ENCODE measurements at regions not wholly inside any gene's neighbourhood (a gene's known extent, or its start where the extent isn't known, plus 50 kb on each side); places are given as distances from the start of the nearest gene placed in this dataset.

DNA sequence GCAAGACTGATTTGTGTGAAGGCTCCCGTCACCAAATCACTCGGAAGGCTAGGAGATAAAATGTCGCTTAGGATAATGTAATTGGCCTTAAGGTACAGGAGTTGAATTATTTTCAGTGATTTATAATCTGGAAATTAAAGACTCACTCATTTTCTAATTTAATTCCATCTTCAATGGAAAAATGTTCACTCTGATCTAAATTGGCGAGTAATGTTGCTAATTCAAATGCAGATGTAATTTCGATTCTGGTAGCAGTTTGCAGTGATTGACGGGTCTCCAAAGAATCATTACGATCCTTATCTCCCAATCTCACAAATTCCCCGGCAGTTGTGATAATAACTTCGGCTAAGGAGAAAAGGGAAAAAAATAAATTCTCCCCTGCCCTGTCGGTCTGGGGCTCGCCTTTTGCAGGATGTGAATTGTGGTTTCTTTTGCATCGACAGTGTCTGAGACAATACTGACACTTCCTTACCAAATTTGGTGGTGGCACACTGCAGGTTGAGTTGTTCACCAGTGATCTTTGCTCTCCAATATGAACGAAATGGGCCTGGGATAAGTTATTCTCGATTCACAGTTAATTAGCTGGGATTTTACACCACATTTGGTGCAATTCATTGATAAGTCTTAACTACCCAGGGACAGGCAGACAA lies 215.1 kb upstream of the GPR26 start:
- H3K9me3 Mint-ChIP-seq: no peaks in the 10 kb centered on the region
- Histone ChIP-seq H3K4me1 (ENCODE audit: control insufficient read depth, insufficient read depth, low read length, poor library complexity, severe bottlenecking) (no peaks in the 10 kb centered on the region), H3K27ac (ENCODE audit: insufficient read depth, low read length, poor library complexity, severe bottlenecking) (no peak overlapping the region), H3K9me3 (ENCODE audit: control insufficient read depth in 2 of 2, low read length in 2 of 2) (no peaks in the 10 kb centered on the region), H3K27me3 (ENCODE audit: control insufficient read depth, insufficient read depth, low read length) (no peaks in the 10 kb centered on the region), H3K4me3 (ENCODE audit: low read depth, low read length) (no peak overlapping the region), H3K36me3 (ENCODE audit: control insufficient read depth, insufficient read depth, low read length) (no peaks in the 10 kb centered on the region)
- no peaks in the 10 kb centered on the region for H3K36me3 Mint-ChIP-seq
- peaks cover 0 to 2% (median 0%) of the 10 kb centered on the region in 4 donors for H3K4me1 Mint-ChIP-seq
- H3K27me3 Mint-ChIP-seq: peaks cover 4% of the 10 kb centered on the region
- no peak overlapping the region for H3K4me3 Mint-ChIP-seq
- no peak for ATAC-seq (ENCODE audit: low read depth in 2 of 2)
- no peak overlapping the region for H3K27ac Mint-ChIP-seq
- DNase-seq: no peak

DNA sequence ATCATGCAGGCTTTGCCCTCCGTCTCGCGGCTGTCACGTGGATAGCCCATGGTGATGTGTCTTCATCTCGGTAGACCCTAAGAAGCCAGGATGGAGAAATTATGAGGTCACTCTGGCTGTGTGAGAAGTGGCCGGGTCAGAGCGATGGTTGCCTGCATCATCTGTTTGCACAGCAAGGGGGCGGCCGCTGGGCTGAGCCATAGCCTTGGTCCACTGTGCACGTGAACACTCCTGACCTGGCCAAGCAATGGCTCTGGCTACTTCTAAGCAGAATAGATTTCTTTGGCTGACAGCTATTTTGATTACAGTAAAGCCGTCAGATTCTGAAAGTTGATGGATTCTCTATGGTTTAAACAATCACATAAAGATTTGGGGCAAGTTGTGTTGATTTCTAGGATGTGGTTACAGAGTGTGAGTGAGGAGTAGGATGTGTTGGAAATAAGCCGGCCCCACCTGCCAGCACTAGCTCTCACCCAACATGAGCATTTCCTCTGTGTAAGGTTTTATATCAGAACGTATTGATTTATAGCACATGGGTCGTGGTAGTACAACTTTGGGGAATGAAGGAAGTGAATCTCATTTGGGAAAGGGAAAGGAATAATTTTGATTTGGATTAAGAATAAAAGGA lies 214.4 kb upstream of the GPR26 start:
- DNase-seq: no peak
- Histone ChIP-seq H3K9me3 (ENCODE audit: control insufficient read depth in 2 of 2, low read length in 2 of 2) (no peaks in the 10 kb centered on the region), H3K27me3 (ENCODE audit: control insufficient read depth, insufficient read depth, low read length) (no peaks in the 10 kb centered on the region), H3K27ac (ENCODE audit: insufficient read depth, low read length, poor library complexity, severe bottlenecking) (no peak overlapping the region), H3K4me1 (ENCODE audit: control insufficient read depth, insufficient read depth, low read length, poor library complexity, severe bottlenecking) (no peaks in the 10 kb centered on the region), H3K4me3 (ENCODE audit: low read depth, low read length) (no peak overlapping the region), H3K36me3 (ENCODE audit: control insufficient read depth, insufficient read depth, low read length) (no peaks in the 10 kb centered on the region)
- no peaks in the 10 kb centered on the region for H3K9me3 Mint-ChIP-seq
- H3K4me3 Mint-ChIP-seq: no peak overlapping the region
- ATAC-seq (ENCODE audit: low read depth in 2 of 2): no peak
- peaks cover 4% of the 10 kb centered on the region for H3K27me3 Mint-ChIP-seq
- no peak overlapping the region for H3K27ac Mint-ChIP-seq
- H3K36me3 Mint-ChIP-seq: no peaks in the 10 kb centered on the region
- H3K4me1 Mint-ChIP-seq: peaks cover 0 to 2% (median 0%) of the 10 kb centered on the region in 4 donors

DNA sequence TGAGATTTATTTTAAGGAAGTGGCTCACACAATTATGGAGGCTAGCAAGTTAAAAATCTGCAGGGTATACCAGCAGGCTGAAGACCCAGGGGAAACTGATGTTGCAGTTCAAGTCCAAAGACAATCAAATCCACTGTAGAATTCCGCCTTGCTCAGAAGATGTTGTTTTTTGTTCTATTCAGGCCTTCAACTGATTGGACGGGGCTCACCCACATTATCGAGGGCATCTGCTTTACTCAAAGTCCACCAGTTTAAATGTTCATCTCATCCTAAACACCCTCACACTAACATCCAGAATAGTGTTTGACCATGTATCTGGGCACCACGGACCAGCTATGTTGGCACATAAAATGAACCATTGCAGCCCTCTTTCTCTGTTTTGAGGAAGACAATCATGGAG lies 211.2 kb upstream of the GPR26 start:
- Histone ChIP-seq H3K4me3 (ENCODE audit: low read depth, low read length) (no peak overlapping the region), H3K27me3 (ENCODE audit: control insufficient read depth, insufficient read depth, low read length) (no peaks in the 10 kb centered on the region), H3K9me3 (ENCODE audit: control insufficient read depth in 2 of 2, low read length in 2 of 2) (no peaks in the 10 kb centered on the region), H3K4me1 (ENCODE audit: control insufficient read depth, insufficient read depth, low read length, poor library complexity, severe bottlenecking) (no peaks in the 10 kb centered on the region), H3K27ac (ENCODE audit: insufficient read depth, low read length, poor library complexity, severe bottlenecking) (no peak overlapping the region), H3K36me3 (ENCODE audit: control insufficient read depth, insufficient read depth, low read length) (no peaks in the 10 kb centered on the region)
- ATAC-seq (ENCODE audit: low read depth in 2 of 2): no peak
- no peak overlapping the region for H3K27ac Mint-ChIP-seq
- H3K27me3 Mint-ChIP-seq: no peaks in the 10 kb centered on the region
- H3K9me3 Mint-ChIP-seq: peaks cover 0 to 1% (median 0%) of the 10 kb centered on the region in 7 donors
- DNase-seq: no peak
- no peak overlapping the region for H3K4me3 Mint-ChIP-seq
- peaks cover 0 to under 1% (median 0%) of the 10 kb centered on the region in 4 donors for H3K4me1 Mint-ChIP-seq
- no peaks in the 10 kb centered on the region for H3K36me3 Mint-ChIP-seq

DNA sequence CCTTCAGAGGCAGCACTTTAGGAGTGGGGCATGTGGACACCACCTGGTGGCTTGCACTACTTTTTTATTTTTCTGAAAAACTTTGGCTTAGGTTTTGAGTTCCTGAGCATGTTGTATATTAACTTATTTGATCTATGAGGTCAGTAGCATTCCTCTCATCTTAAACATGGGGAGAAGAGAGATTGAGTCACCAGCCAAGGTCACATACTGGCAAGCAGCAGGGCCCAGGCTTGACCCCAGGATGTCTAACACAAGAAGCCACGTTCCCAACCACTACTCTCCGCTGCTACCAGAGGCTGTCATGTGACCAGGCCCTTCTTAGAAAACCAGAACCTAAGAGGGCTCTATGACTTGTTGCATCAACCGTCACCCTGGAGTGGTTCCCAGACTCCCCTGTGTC lies 210.3 kb upstream of the GPR26 start:
- Mint-ChIP-seq H3K4me1 (no peaks in the 10 kb centered on the region), H3K36me3 (no peaks in the 10 kb centered on the region), H3K9me3 (peaks cover 0 to 1% (median 0%) of the 10 kb centered on the region in 7 donors), H3K4me3 (no peak overlapping the region), H3K27me3 (no peaks in the 10 kb centered on the region), H3K27ac (no peak overlapping the region)
- Histone ChIP-seq H3K27ac (ENCODE audit: insufficient read depth, low read length, poor library complexity, severe bottlenecking) (no peak overlapping the region), H3K4me1 (ENCODE audit: control insufficient read depth, insufficient read depth, low read length, poor library complexity, severe bottlenecking) (no peaks in the 10 kb centered on the region), H3K27me3 (ENCODE audit: control insufficient read depth, insufficient read depth, low read length) (no peaks in the 10 kb centered on the region), H3K9me3 (ENCODE audit: control insufficient read depth in 2 of 2, low read length in 2 of 2) (no peaks in the 10 kb centered on the region), H3K4me3 (ENCODE audit: low read depth, low read length) (no peak overlapping the region), H3K36me3 (ENCODE audit: control insufficient read depth, insufficient read depth, low read length) (no peaks in the 10 kb centered on the region)
- ATAC-seq (ENCODE audit: low read depth in 2 of 2) (no peak), DNase-seq (no peak)

DNA sequence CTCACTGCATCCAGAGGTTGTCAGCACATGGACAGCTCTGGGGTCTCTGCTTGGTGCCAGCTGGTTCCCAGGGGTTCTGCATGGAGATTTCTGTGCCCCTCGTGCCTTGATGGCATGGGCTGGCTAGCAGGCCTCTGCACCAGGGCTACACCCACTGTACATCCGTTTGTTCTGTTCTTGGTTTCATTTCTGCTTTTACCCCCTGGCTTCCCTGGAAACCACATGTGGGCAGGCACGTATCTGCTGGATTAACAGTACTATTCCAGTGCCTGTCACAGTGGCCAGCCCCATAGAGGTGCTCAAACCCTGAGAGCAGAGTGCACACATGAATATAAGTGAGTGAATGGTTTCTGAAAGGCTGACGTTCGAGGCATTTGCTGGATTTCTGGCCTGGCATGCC lies 207.2 kb upstream of the GPR26 start:
- ATAC-seq (ENCODE audit: low read depth in 2 of 2): no peak
- Histone ChIP-seq H3K27ac (ENCODE audit: insufficient read depth, low read length, poor library complexity, severe bottlenecking) (no peak overlapping the region), H3K4me3 (ENCODE audit: low read depth, low read length) (no peak overlapping the region), H3K9me3 (ENCODE audit: control insufficient read depth in 2 of 2, low read length in 2 of 2) (no peaks in the 10 kb centered on the region), H3K27me3 (ENCODE audit: control insufficient read depth, insufficient read depth, low read length) (no peaks in the 10 kb centered on the region), H3K36me3 (ENCODE audit: control insufficient read depth, insufficient read depth, low read length) (no peaks in the 10 kb centered on the region), H3K4me1 (ENCODE audit: control insufficient read depth, insufficient read depth, low read length, poor library complexity, severe bottlenecking) (no peaks in the 10 kb centered on the region)
- H3K4me1 Mint-ChIP-seq: no peaks in the 10 kb centered on the region
- H3K27me3 Mint-ChIP-seq: no peaks in the 10 kb centered on the region
- no peak overlapping the region for H3K27ac Mint-ChIP-seq
- peaks cover 0 to 2% (median 0%) of the 10 kb centered on the region in 7 donors for H3K9me3 Mint-ChIP-seq
- H3K36me3 Mint-ChIP-seq: no peaks in the 10 kb centered on the region
- no peak overlapping the region for H3K4me3 Mint-ChIP-seq
- DNase-seq: no peak

DNA sequence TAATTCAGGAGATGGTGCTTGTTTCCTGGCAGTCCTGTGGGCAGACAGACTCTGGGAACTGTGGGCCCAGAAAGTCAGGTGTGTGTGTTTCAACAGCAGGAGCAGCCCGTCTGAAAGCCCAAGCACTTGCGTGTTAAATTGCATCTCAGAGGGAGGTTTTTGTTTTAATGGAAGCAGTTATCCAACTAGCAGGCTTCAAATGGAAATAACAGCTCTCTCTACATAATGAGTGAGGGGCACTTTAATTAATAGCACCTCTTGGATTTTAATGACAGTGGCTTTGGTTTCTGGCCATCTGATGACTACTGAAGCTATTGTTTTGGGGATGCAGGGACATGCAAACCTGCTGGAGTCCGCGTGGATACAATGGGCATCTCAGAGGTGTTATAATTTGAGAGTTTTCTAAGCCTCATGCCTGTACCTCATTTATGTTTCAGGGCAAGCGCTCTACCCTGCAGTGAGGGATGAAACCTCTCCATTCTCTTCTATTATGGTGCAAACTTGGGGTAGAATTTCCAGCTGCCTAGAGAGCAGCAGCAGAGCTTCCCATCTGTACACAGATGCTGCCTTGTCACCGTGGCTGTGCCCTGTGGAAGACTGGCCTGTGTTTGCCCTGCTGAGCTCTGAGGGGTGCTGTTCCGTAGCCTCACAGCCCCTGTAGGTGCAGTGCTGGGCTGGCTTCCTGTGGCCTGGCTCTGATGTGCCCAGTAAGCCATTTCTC lies 206.6 kb upstream of the GPR26 start:
- peaks cover 0 to 2% (median 0%) of the 10 kb centered on the region in 7 donors for H3K9me3 Mint-ChIP-seq
- H3K4me1 Mint-ChIP-seq: no peaks in the 10 kb centered on the region
- H3K27me3 Mint-ChIP-seq: no peaks in the 10 kb centered on the region

DNA sequence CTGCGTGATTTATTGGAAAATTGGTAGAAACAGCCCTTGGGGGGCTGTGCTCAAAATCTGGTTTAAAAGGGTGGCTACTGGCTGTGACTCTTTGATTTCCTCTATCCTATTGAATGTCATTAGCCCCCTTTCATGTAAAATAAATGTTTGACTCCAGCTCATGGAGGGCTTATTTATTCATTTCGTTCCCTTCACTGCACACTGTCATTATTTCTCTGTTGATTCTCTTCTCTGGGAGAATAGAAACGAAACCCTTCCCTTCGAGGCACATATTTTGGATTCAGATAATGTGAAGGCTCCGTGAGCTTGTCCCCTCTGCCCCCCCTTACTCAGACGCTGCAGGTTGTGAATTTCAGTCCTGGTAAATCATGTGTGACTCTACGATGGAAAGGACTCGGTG lies 203.9 kb upstream of the GPR26 start:
- Histone ChIP-seq H3K36me3 (ENCODE audit: control insufficient read depth, insufficient read depth, low read length) (no peaks in the 10 kb centered on the region), H3K27me3 (ENCODE audit: control insufficient read depth, insufficient read depth, low read length) (peaks cover 2% of the 10 kb centered on the region), H3K4me3 (ENCODE audit: low read depth, low read length) (no peak overlapping the region), H3K4me1 (ENCODE audit: control insufficient read depth, insufficient read depth, low read length, poor library complexity, severe bottlenecking) (no peaks in the 10 kb centered on the region), H3K9me3 (ENCODE audit: control insufficient read depth in 2 of 2, low read length in 2 of 2) (no peaks in the 10 kb centered on the region), H3K27ac (ENCODE audit: insufficient read depth, low read length, poor library complexity, severe bottlenecking) (no peak overlapping the region)
- Mint-ChIP-seq H3K36me3 (no peaks in the 10 kb centered on the region), H3K4me3 (no peak overlapping the region), H3K9me3 (peaks cover 0 to 2% (median 0%) of the 10 kb centered on the region in 7 donors), H3K27me3 (no peaks in the 10 kb centered on the region), H3K4me1 (no peaks in the 10 kb centered on the region), H3K27ac (no peak overlapping the region)
- DNase-seq (no peak), ATAC-seq (ENCODE audit: low read depth in 2 of 2) (no peak)

More for the DNA sequence above, 206.6 kb upstream of the GPR26 start:
- H3K27ac Mint-ChIP-seq: no peak overlapping the region
- Histone ChIP-seq H3K36me3 (ENCODE audit: control insufficient read depth, insufficient read depth, low read length) (no peaks in the 10 kb centered on the region), H3K9me3 (ENCODE audit: control insufficient read depth in 2 of 2, low read length in 2 of 2) (no peaks in the 10 kb centered on the region), H3K27me3 (ENCODE audit: control insufficient read depth, insufficient read depth, low read length) (no peaks in the 10 kb centered on the region), H3K4me1 (ENCODE audit: control insufficient read depth, insufficient read depth, low read length, poor library complexity, severe bottlenecking) (no peaks in the 10 kb centered on the region), H3K27ac (ENCODE audit: insufficient read depth, low read length, poor library complexity, severe bottlenecking) (no peak overlapping the region), H3K4me3 (ENCODE audit: low read depth, low read length) (no peak overlapping the region)
- ATAC-seq (ENCODE audit: low read depth in 2 of 2): no peak
- DNase-seq: no peak
- no peak overlapping the region for H3K4me3 Mint-ChIP-seq
- H3K36me3 Mint-ChIP-seq: no peaks in the 10 kb centered on the region
